Prostate gland (tissue), 2 donors: ENCODE measurements at regions not wholly inside any gene's neighbourhood (a gene's known extent, or its start where the extent isn't known, plus 50 kb on each side); places are given as distances from the start of the nearest gene placed in this dataset.
"Not testable (repeated sequence)": the region's sequence is repeated elsewhere in the genome, so short reads cannot be mapped to it uniquely, and the experiment has no call there.

Source experiments
- CTCF ChIP-seq, 4 experiments: fragments of 200-600 bp in 2 of 4; fragments of 450-650 bp in 2 of 4; sonication (generic) in 2 of 4; IDR thresholded peaks; 1 replicate in 3 of 4; 2 replicates in 1 of 4; pipeline ENCODE4 v1.5.1; 2016 to 2019; ENCODE audit warnings: antibody characterized with exemption in 4 of 4, mild to moderate bottlenecking in 2 of 4, moderate library complexity in 2 of 4
- POLR2A ChIP-seq: fragments of 450-650 bp; IDR thresholded peaks from one replicate; pipeline ENCODE4 v1.6.1; 2016; ENCODE audit warnings: antibody characterized with exemption, mild to moderate bottlenecking

GRCh38 chr12:59346248-59346647, 249.6 kb upstream of the SLC16A7 start:
- TF ChIP-seq POLR2A; CTCF (IDR thresholded peaks at IDR 0.05): not testable (repeated sequence)
